ENCODE measurements at regions not wholly inside any gene's neighbourhood (a gene's known extent, or its start where the extent isn't known, plus 50 kb on each side); places are given as distances from the start of the nearest gene placed in this dataset.
"Not testable (repeated sequence)": the region's sequence is repeated elsewhere in the genome, so short reads cannot be mapped to it uniquely, and the experiment has no call there.

DNA sequence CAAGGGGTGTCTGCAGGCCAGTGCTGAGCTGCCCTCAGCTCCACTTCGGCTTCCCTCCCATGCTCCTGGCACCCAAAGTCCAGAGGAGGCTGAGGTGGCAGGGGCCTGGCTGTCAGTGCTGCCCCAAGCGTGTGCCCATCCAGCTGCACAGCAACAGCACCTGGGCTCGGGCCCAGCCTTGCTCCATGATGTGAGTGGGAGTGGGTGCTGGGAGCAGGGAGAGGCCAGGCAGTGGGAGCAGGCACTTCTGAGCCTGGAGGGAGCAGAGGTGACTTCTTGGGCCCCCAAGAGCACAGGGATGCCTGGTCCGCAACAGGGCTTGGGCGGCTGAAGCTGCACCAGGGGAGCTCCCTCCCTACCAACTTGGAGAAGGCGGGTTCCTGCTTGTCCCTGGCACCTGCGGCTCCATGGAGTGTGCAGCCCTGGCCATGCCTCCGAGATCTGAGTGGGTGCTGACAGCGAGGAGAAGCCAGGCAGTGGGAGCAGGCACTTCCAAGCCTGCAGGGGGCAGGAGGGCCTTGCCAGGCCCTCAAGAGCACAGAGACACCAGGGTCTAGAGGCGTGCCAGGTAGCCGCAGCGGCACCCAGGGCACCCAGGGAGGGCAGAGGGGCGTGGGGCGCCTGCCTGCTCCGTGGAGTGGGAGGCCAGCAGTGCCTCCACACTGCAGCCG lies 366.7 kb upstream of the SGO1 start:
- TF ChIP-seq, protein P1, sequence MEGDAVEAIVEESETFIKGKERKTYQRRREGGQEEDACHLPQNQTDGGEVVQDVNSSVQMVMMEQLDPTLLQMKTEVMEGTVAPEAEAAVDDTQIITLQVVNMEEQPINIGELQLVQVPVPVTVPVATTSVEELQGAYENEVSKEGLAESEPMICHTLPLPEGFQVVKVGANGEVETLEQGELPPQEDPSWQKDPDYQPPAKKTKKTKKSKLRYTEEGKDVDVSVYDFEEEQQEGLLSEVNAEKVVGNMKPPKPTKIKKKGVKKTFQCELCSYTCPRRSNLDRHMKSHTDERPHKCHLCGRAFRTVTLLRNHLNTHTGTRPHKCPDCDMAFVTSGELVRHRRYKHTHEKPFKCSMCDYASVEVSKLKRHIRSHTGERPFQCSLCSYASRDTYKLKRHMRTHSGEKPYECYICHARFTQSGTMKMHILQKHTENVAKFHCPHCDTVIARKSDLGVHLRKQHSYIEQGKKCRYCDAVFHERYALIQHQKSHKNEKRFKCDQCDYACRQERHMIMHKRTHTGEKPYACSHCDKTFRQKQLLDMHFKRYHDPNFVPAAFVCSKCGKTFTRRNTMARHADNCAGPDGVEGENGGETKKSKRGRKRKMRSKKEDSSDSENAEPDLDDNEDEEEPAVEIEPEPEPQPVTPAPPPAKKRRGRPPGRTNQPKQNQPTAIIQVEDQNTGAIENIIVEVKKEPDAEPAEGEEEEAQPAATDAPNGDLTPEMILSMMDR (IDR thresholded peaks at IDR 0.05) = no peak
- H3K4me3 Mint-ChIP-seq = no peak overlapping the region
- no peaks in the 10 kb centered on the region for H3K4me1 Mint-ChIP-seq
- Histone ChIP-seq H4K20me1 (ENCODE audit: insufficient read depth, low read length) (no peaks in the 10 kb centered on the region), H3K4me2 (replicated peaks; ENCODE audit: extremely low read depth, low read length, poor library complexity, severe bottlenecking) (no peak overlapping the region), H3K9ac (ENCODE audit: insufficient read depth, low read length, poor library complexity, severe bottlenecking) (no peak overlapping the region), H3K36me3 (replicated peaks in 1 of 2; ENCODE audit: control insufficient read depth in 1 of 2, insufficient read depth in 2 of 2, low read length in 2 of 2) (no peaks in the 10 kb centered on the region), H3K4me1 (ENCODE audit: control insufficient read depth in 1 of 2, insufficient read depth in 2 of 2, low read length in 2 of 2) (no peaks in the 10 kb centered on the region), H2AFZ (ENCODE audit: insufficient read depth, low read depth, low read length, poor library complexity, severe bottlenecking) (no peak overlapping the region), H3K4me3 (replicated peaks in 1 of 3; ENCODE audit: low read depth in 2 of 3, low read length in 3 of 3) (no peak overlapping the region), H3K9me3 (replicated peaks in 1 of 2; ENCODE audit: control insufficient read depth in 1 of 2, insufficient read depth in 1 of 2, low read length in 2 of 2) (peaks cover 11 to 25% of the 10 kb centered on the region in 2 donors), H3K27ac (ENCODE audit: low read depth in 1 of 2, low read length in 2 of 2) (no peak overlapping the region), H3K79me2 (ENCODE audit: insufficient read depth, low read length) (no peaks in the 10 kb centered on the region), H3K27me3 (ENCODE audit: control insufficient read depth in 2 of 2, insufficient read depth in 2 of 2, low read length in 2 of 2) (no peaks in the 10 kb centered on the region)
- no peak for DNase-seq
- H3K9me3 Mint-ChIP-seq = peaks cover 9 to 30% (median 11%) of the 10 kb centered on the region in 7 donors
- H3K27ac Mint-ChIP-seq = no peak overlapping the region
- intact Hi-C loops (cut with micrococcal nuclease) = no loop called here
- 85% methylated on average over 16 of the region's 16 CpGs for WGBS (ENCODE audit: insufficient coverage)
- H3K27me3 Mint-ChIP-seq (ENCODE audit: low read depth in 3 of 3) = no peaks in the 10 kb centered on the region
- no peaks in the 10 kb centered on the region for H3K36me3 Mint-ChIP-seq

DNA sequence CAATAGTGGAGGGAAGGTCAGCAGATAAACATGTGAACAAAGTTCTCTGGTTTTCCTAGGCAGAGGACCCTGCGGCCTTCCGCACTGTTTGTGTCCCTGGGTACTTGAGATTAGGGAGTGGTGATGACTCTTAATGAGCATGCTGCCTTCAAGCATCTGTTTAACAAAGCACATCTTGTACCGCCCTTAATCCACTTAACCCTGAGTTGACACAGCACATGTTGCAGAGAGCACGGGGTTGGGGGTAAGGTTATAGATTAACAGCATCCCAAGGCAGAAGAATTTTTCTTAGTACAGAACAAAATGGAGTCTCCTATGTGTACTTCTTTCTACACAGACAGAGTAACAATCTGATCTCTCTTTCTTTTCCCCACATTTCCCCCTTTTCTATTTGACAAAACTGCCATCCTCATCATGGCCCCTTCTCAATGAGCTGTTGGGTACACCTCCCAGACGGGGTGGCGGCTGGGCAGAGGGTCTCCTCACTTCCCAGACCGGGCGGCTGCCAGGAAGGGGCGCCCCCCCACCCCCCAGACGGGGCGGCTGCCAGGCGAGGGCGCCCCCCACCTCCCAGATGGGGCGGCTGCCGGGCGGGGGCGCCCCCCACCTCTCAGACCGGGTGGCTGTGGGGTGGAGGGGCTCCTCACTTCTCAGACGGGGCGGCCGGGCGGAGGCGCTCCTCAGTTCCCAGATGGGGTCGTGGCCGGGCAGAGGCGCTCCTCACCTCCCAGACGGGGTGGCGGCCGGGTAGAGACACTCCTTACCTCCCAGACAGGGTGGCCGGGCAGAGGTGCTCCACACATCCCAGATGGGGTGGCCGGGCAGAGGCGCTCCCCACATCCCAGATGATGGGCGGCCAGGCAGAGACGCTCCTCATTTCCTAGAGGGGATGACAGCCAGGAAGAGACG lies 361.6 kb upstream of the SGO1 start:
- H3K4me3 ChIP-seq (replicated peaks in 1 of 3; ENCODE audit: low read depth in 2 of 3, low read length in 3 of 3); H4K20me1 ChIP-seq (ENCODE audit: insufficient read depth, low read length); H3K4me1 Mint-ChIP-seq; H3K27ac ChIP-seq (ENCODE audit: low read depth in 1 of 2, low read length in 2 of 2); H3K27me3 Mint-ChIP-seq (ENCODE audit: low read depth in 3 of 3); H3K79me2 ChIP-seq (ENCODE audit: insufficient read depth, low read length); H3K27me3 ChIP-seq (ENCODE audit: control insufficient read depth in 2 of 2, insufficient read depth in 2 of 2, low read length in 2 of 2); H2AFZ ChIP-seq (ENCODE audit: insufficient read depth, low read depth, low read length, poor library complexity, severe bottlenecking); H3K27ac Mint-ChIP-seq; intact Hi-C loops (cut with micrococcal nuclease); DNase-seq; H3K9ac ChIP-seq (ENCODE audit: insufficient read depth, low read length, poor library complexity, severe bottlenecking); H3K4me3 Mint-ChIP-seq; H3K36me3 ChIP-seq (replicated peaks in 1 of 2; ENCODE audit: control insufficient read depth in 1 of 2, insufficient read depth in 2 of 2, low read length in 2 of 2); H3K4me1 ChIP-seq (ENCODE audit: control insufficient read depth in 1 of 2, insufficient read depth in 2 of 2, low read length in 2 of 2); H3K36me3 Mint-ChIP-seq; H3K4me2 ChIP-seq (replicated peaks; ENCODE audit: extremely low read depth, low read length, poor library complexity, severe bottlenecking): not testable (repeated sequence)
- peaks cover 9 to 21% of the 10 kb centered on the region in 2 donors for H3K9me3 ChIP-seq (replicated peaks in 1 of 2; ENCODE audit: control insufficient read depth in 1 of 2, insufficient read depth in 1 of 2, low read length in 2 of 2)
- 98% methylated on average over 20 of the region's 35 CpGs for WGBS (ENCODE audit: insufficient coverage)
- peaks cover 8 to 29% (median 13%) of the 10 kb centered on the region in 7 donors for H3K9me3 Mint-ChIP-seq

All from CD14-positive monocyte (primary cell).